ENCODE measurements at regions not wholly inside any gene's neighbourhood (a gene's known extent, or its start where the extent isn't known, plus 50 kb on each side); places are given as distances from the start of the nearest gene placed in this dataset.
A peak's percentile ranks its signal among the peaks of the same experiment; 100 is the strongest.

DNA sequence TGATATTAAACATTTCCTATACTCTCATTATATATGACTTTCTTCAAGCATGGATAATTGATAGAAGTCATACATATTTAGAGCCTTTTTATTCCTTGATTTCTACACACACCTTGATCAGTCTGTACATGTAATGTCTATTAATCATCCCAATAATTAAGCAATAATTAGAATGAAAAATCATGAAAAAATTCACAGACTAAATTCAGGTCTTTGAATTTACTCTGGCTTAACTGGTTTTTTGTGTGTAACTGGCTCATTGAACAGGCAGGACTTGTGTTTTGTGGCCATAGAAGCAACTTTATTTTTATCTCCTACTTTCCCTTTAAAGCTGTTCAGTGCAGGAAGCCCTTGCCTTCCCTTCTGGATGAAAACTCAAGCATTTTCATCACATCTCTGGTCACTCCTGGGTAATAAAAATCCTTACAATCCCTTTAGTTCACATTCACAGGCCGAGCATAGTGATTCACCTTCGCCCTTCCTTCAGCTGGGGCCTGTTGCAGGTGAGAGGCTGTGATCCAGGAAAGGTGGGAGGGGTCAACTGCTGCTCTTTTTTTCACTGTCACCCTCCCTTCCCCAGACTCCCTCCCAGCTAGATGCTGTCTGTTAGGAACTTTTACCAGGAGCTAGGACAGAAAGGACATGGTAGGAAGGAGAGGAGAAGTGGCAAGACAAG, 58.0 kb upstream of the ITSN2 start:
- Mint-ChIP-seq H3K27ac (no peak overlapping the region), H3K4me1 (no peaks in the 10 kb centered on the region), H3K36me3 (no peaks in the 10 kb centered on the region), H3K4me3 (no peak overlapping the region), H3K9me3 (peaks cover 0 to 6% (median 5%) of the 10 kb centered on the region in 3 donors), H3K27me3 (no peaks in the 10 kb centered on the region)
- ChIA-PET POLR2A (interaction anchor here in 1 of 2 donors (0.6 kb wide), 1 partner anchor 28 kb away, joined by 4 read pairs; no protein-coding TSS in a partner anchor), CTCF (interaction anchor here (0.6 to 1.8 kb wide), 3 partner anchors 9 to 712 kb away, joined by 3 to 6 read pairs (median 3); no protein-coding TSS in a partner anchor)
- H3K4me1 ChIP-seq (ENCODE audit: control insufficient read depth in 1 of 2, extremely low read depth in 1 of 2, insufficient read depth in 2 of 2, low read length in 2 of 2), result no peaks in the 10 kb centered on the region
- no peak overlapping the region for H3K4me3 ChIP-seq (ENCODE audit: control insufficient read depth in 1 of 2, extremely low read depth in 1 of 2, low read length in 1 of 2)
- no peak overlapping the region for H3K27ac ChIP-seq (ENCODE audit: low read length)
- H3K36me3 ChIP-seq (ENCODE audit: control insufficient read depth in 2 of 2, extremely low read depth in 1 of 2, insufficient read depth in 1 of 2, low read length in 1 of 2), result no peaks in the 10 kb centered on the region
- H3K27me3 ChIP-seq (replicated peaks in 1 of 2; ENCODE audit: control insufficient read depth in 2 of 2, extremely low read depth in 1 of 2, insufficient read depth in 2 of 2, low read length in 1 of 2), result no peaks in the 10 kb centered on the region
- ATAC-seq (replicated peaks in 1 of 4) (no peak), DNase-seq (no peak)
- no peaks in the 10 kb centered on the region for H3K9me3 ChIP-seq
- no CpG with 5 or more reads among the region's 2 CpGs for WGBS (ENCODE audit: insufficient coverage)

DNA sequence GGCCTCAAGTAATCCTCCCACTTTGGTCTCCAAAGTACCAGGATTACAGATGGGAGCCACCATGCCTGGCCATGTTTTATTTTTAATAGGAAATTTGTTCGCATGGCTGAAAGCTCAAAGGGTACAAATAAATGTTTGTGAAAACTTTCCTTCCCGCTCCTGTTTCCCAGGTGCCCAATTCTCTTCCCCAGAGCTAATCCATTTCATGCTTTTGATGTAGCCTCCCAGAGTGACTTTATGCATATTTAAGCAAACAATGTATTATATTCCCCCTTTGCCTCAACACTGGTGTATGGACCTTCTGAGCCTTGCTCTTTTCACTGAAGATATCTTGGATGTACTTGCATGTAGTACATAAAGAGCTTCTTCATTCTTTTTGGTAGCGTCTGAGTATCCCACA, 52.5 kb upstream of the ITSN2 start:
- Histone ChIP-seq H3K36me3 (ENCODE audit: control insufficient read depth in 2 of 2, extremely low read depth in 1 of 2, insufficient read depth in 1 of 2, low read length in 1 of 2) (no peaks in the 10 kb centered on the region), H3K4me1 (ENCODE audit: control insufficient read depth in 1 of 2, extremely low read depth in 1 of 2, insufficient read depth in 2 of 2, low read length in 2 of 2) (no peaks in the 10 kb centered on the region), H3K27me3 (replicated peaks in 1 of 2; ENCODE audit: control insufficient read depth in 2 of 2, extremely low read depth in 1 of 2, insufficient read depth in 2 of 2, low read length in 1 of 2) (peaks cover 0 to 4% of the 10 kb centered on the region in 2 experiments), H3K4me3 (ENCODE audit: control insufficient read depth in 1 of 2, extremely low read depth in 1 of 2, low read length in 1 of 2) (no peak overlapping the region), H3K27ac (ENCODE audit: low read length) (no peak overlapping the region), H3K9me3 (no peaks in the 10 kb centered on the region)
- peaks cover 4% of the 10 kb centered on the region in 2 donors for H3K27me3 Mint-ChIP-seq
- DNase-seq (no peak), ATAC-seq (replicated peaks in 1 of 4) (no peak)
- no peaks in the 10 kb centered on the region for H3K9me3 Mint-ChIP-seq
- H3K36me3 Mint-ChIP-seq, result no peaks in the 10 kb centered on the region
- no peak overlapping the region for H3K4me3 Mint-ChIP-seq
- no CpG with 5 or more reads among the region's 3 CpGs for WGBS (ENCODE audit: insufficient coverage)
- ChIA-PET CTCF (interaction anchor here (1.2 to 1.7 kb wide), 2 partner anchors 415 kb away, joined by 6 read pairs; no protein-coding TSS in a partner anchor), POLR2A (interaction anchor here in 1 of 2 donors (0.6 kb wide), 1 partner anchor 854 kb away, joined by 3 read pairs; no protein-coding TSS in a partner anchor)
- no peaks in the 10 kb centered on the region for H3K4me1 Mint-ChIP-seq
- H3K27ac Mint-ChIP-seq, result no peak overlapping the region

DNA sequence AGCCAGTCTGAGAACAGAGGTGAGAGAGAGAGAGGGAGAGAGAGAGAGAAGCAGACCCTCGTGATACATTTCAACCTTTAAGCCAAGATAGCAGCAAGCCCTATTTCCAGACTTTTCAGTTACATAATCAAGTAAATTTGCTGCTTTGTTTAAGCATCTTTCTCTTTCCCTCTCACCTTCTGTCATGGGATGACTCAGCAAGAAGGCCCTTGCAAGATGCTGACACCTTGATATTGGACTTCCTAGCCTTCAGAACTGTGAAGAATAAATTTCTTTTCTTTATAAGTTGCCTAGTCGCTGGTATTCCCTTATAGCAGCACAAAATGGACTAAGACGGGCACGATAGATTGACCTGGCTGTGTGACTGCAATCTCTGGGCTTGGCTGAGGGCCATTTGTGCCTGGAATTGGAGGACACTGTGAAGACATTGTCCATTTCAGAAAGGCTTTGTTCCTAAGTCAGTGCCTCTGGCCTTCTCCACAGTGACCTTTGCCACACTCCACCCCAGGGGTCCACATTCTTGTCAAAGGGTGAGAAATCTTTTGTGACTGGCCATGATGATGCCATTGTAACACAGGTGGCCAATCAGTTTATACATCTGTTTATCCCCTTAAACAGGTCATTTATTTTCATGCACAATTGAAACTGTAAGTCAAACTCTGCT, 51.3 kb upstream of the ITSN2 start:
- Histone ChIP-seq H3K4me3 (ENCODE audit: control insufficient read depth in 1 of 2, extremely low read depth in 1 of 2, low read length in 1 of 2) (no peak overlapping the region), H3K36me3 (ENCODE audit: control insufficient read depth in 2 of 2, extremely low read depth in 1 of 2, insufficient read depth in 1 of 2, low read length in 1 of 2) (no peaks in the 10 kb centered on the region), H3K4me1 (ENCODE audit: control insufficient read depth in 1 of 2, extremely low read depth in 1 of 2, insufficient read depth in 2 of 2, low read length in 2 of 2) (no peaks in the 10 kb centered on the region), H3K9me3 (no peaks in the 10 kb centered on the region), H3K27me3 (replicated peaks in 1 of 2; ENCODE audit: control insufficient read depth in 2 of 2, extremely low read depth in 1 of 2, insufficient read depth in 2 of 2, low read length in 1 of 2) (peaks cover 0 to 4% of the 10 kb centered on the region in 2 experiments), H3K27ac (ENCODE audit: low read length) (no peak overlapping the region)
- Mint-ChIP-seq H3K4me1 (no peaks in the 10 kb centered on the region), H3K4me3 (no peak overlapping the region), H3K27me3 (peaks cover 9 to 12% of the 10 kb centered on the region in 2 donors), H3K9me3 (no peaks in the 10 kb centered on the region), H3K27ac (no peak overlapping the region), H3K36me3 (peaks cover 3% of the 10 kb centered on the region)
- ATAC-seq (replicated peaks in 1 of 4), result no peak
- CTCF ChIA-PET, result interaction anchor here in 1 of 2 donors (0.7 to 3.3 kb wide), 4 partner anchors 406 to 784 kb away, joined by 3 to 44 read pairs (median 4); no protein-coding TSS in a partner anchor
- POLR2A ChIA-PET, result no interaction called here
- no peak for DNase-seq
- WGBS (ENCODE audit: insufficient coverage), result 100% methylated on average over 2 of the region's 4 CpGs

DNA sequence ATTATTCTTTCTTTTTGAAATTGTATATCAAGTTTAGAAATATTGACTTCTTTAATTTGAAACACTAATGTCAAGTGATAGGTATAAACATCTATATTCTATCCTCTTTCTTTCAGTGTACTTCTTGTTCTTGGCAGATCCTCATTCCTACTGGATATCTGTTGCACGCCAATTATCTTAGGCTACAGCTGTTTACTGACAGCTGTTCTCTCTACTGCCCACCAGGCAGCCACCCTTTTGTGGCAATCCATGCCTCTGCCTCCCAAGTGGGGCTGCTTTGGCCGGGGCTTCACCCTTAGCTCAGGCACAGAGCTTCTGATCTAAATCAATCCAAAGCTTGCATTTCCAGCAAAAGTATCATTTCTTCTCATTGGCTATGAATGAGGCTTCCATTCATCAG, 50.6 kb upstream of the ITSN2 start:
- Mint-ChIP-seq H3K4me3 (no peak overlapping the region), H3K27ac (no peak overlapping the region), H3K27me3 (peaks cover 9 to 12% of the 10 kb centered on the region in 2 donors), H3K36me3 (peaks cover 3% of the 10 kb centered on the region), H3K4me1 (no peaks in the 10 kb centered on the region), H3K9me3 (no peaks in the 10 kb centered on the region)
- Histone ChIP-seq H3K4me1 (ENCODE audit: control insufficient read depth in 1 of 2, extremely low read depth in 1 of 2, insufficient read depth in 2 of 2, low read length in 2 of 2) (no peaks in the 10 kb centered on the region), H3K27ac (ENCODE audit: low read length) (no peak overlapping the region), H3K36me3 (ENCODE audit: control insufficient read depth in 2 of 2, extremely low read depth in 1 of 2, insufficient read depth in 1 of 2, low read length in 1 of 2) (no peaks in the 10 kb centered on the region), H3K9me3 (no peaks in the 10 kb centered on the region), H3K27me3 (replicated peaks in 1 of 2; ENCODE audit: control insufficient read depth in 2 of 2, extremely low read depth in 1 of 2, insufficient read depth in 2 of 2, low read length in 1 of 2) (peaks cover 0 to 4% of the 10 kb centered on the region in 2 experiments), H3K4me3 (ENCODE audit: control insufficient read depth in 1 of 2, extremely low read depth in 1 of 2, low read length in 1 of 2) (no peak overlapping the region)
- ChIA-PET CTCF (interaction anchor here (0.7 to 3.3 kb wide), 7 partner anchors 13 to 785 kb away, joined by 3 to 44 read pairs (median 9); no protein-coding TSS in a partner anchor), POLR2A (no interaction called here)
- DNase-seq (no peak), ATAC-seq (replicated peaks in 1 of 4) (no peak)
- WGBS (ENCODE audit: insufficient coverage), result 92% methylated on average over 1 of the region's 2 CpGs

DNA sequence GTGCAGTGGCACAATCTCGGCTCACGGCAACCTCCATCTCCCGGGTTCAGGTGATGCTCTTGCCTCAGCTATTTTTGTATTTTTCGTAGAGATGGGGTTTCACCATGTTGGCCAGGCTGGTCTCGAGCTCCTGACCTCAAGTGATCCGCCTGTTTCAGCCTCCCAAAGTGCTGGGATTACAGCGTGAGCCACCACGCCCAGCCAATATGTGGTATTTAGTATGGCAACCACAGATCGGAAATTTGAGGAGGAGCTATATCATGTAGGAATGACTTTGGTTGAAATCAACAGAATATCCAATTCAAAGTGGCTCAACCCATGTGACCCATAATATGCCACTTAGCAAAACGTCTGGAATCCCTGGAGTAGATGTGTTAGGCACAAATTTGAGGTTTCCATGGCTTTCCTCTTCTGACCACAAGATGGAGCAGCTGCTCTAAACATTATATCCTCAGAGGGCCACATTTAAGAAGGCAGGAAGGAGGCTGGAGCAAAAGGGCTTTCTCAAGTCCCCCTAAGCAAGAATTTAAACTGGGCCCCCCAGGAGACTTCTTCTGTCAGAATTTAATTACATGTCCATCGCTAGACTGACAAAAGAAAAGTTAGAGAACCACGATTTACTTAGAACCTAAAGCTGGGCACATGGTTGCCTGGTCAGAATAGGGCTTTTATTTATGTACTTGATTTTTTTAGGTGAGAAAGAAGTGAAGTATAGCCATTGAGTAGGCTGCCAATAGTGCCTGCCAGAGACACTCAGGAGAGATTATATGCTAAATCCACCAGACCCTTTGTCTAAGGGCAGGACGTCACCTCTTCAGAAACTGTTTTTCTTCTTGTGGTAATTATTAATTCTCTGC, 49.6 kb upstream of the ITSN2 start:
- H3K27ac Mint-ChIP-seq, result no peak overlapping the region
- H3K4me1 Mint-ChIP-seq, result no peaks in the 10 kb centered on the region
- ChIA-PET POLR2A (no interaction called here), CTCF (interaction anchor here (0.6 to 3.3 kb wide), 12 partner anchors 9 to 786 kb away, joined by 3 to 44 read pairs (median 6); no protein-coding TSS in a partner anchor)
- 47% methylated on average over 6 of the region's 13 CpGs for WGBS (ENCODE audit: insufficient coverage)
- Histone ChIP-seq H3K4me1 (ENCODE audit: control insufficient read depth in 1 of 2, extremely low read depth in 1 of 2, insufficient read depth in 2 of 2, low read length in 2 of 2) (no peaks in the 10 kb centered on the region), H3K4me3 (ENCODE audit: control insufficient read depth in 1 of 2, extremely low read depth in 1 of 2, low read length in 1 of 2) (no peak overlapping the region), H3K27ac (ENCODE audit: low read length) (no peak overlapping the region), H3K27me3 (replicated peaks in 1 of 2; ENCODE audit: control insufficient read depth in 2 of 2, extremely low read depth in 1 of 2, insufficient read depth in 2 of 2, low read length in 1 of 2) (peaks cover 0 to 4% of the 10 kb centered on the region in 2 experiments), H3K36me3 (ENCODE audit: control insufficient read depth in 2 of 2, extremely low read depth in 1 of 2, insufficient read depth in 1 of 2, low read length in 1 of 2) (no peaks in the 10 kb centered on the region), H3K9me3 (no peaks in the 10 kb centered on the region)
- H3K9me3 Mint-ChIP-seq, result no peaks in the 10 kb centered on the region
- no peak overlapping the region for H3K4me3 Mint-ChIP-seq
- ATAC-seq (replicated peaks in 1 of 4), result peak; percentile 50 to 60 (median 55)
- DNase-seq, result peak in 22 of 35 experiments; percentile 6 to 79 (median 18)
- H3K27me3 Mint-ChIP-seq, result peaks cover 9 to 12% of the 10 kb centered on the region in 2 donors
- H3K36me3 Mint-ChIP-seq, result peaks cover 3% of the 10 kb centered on the region
